GM21367 (cell line): ENCODE measurements at regions not wholly inside any gene's neighbourhood (a gene's known extent, or its start where the extent isn't known, plus 50 kb on each side); places are given as distances from the start of the nearest gene placed in this dataset.

ENCODE experiments used
- ATAC-seq: cut with Tn5 transposase; IDR thresholded peaks from one replicate; pipeline ENCODE4 v1.9.1; 2021; ENCODE audit not compliant: unreplicated experiment

DNA sequence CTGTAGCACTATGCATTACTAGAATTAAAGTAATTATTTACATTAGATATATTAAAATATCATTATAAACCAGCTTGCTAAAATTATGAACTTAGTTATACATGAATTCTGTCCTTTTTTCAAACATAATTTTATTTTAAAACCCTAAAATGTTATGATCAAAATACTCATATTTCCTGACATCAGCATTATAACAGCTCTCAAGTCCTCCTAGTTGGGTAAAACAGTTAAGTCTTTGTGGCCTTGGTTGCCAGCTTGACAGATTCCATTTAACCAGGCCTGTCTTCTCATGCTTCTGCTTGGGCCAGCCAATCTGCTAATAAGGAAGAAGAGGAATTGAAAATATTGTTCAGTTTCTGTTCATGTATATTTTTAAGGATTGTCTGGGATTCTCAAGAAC, 147.9 kb upstream of the SLC35B3 start:
- ATAC-seq: no peak

DNA sequence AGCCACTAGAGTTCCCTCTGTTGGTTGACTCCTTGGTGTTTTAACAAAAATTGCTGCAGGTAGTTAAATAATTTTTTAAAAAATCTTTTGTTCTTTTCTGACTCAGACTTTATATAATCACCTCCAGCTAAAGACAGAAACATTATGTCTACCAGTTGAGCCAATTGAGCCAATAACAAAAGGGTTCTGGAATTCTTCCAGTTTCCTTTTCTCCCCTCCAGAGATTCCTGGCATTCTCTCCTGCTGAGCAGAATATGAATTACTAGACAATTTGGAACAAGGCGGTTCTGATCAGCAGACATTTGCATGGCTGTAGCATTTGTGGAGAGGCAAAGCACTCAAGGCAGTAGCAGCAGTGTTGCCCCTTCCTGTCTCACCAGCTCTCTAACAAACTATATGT, 144.0 kb upstream of the SLC35B3 start:
- no peak for ATAC-seq

DNA sequence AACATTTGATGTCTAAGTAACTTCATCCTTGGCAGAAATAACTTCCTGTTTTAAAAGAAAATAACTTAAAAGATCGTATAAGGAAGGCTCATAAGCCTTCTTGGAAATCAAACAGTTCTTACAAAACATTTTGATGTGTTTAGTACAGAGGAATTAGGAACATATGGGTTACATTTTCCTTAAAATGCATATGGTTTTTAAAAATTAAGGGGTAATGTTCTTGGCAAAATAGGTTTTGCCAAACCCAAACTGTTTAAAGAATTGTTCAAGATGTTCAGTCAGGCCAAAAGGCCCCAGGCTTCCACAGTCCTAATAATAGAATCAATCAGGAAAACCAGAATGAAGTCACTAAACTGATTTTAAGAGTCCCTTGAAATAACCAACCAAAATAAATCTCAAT, 142.7 kb upstream of the SLC35B3 start:
- no peak for ATAC-seq

DNA sequence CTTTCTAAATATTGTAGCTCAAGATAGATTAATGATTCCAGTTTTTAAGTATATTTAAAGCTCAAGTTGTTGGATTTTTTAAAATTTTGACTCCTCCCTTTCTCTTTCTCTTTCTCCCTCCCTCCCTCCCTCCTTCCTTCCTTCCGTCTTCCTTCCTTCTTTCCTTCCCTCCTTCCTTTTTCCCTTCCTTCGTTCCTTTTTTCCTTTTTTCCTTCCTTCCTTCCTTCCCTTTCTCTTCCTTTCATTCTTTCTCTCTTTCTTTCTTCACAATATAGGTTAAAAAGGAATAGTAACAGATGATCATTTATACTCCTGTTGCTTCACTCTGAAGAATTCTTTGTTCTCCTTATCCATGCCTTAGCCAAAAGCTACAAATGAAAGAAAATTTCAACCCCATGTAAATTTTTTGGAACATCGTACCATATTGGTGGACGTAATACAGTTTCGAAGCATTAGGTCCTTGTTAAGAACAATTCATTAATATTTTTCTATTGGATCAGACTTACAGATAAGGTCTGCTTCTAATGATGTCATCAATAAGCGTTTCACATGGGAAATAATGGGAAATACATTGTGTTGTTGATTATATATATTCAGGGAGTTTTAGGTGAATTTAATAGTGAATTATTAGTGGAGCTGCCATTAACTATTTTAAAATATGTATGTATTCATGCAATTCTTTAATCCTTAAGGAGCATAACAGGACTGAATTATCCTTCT, 139.6 kb upstream of the SLC35B3 start:
- no peak for ATAC-seq

DNA sequence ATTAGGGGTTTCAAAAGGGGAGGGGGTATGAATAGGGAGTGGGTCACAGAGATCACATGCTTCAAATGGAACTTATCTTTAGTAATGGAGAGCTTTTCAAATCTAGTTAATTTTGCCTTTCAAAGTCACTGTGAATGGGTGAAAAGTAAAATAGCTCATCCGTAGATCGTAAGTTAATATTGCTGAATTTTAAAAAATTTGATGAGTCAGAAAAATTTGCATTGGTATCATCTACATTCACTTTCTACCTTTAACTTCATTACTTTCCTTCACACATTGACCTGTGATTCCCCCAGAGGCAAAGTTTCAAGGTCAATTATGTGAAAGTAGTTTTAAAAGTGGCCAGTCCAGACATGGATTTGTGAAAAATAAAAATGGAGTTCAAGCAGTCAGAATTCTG, 139.0 kb upstream of the SLC35B3 start:
- no peak for ATAC-seq

DNA sequence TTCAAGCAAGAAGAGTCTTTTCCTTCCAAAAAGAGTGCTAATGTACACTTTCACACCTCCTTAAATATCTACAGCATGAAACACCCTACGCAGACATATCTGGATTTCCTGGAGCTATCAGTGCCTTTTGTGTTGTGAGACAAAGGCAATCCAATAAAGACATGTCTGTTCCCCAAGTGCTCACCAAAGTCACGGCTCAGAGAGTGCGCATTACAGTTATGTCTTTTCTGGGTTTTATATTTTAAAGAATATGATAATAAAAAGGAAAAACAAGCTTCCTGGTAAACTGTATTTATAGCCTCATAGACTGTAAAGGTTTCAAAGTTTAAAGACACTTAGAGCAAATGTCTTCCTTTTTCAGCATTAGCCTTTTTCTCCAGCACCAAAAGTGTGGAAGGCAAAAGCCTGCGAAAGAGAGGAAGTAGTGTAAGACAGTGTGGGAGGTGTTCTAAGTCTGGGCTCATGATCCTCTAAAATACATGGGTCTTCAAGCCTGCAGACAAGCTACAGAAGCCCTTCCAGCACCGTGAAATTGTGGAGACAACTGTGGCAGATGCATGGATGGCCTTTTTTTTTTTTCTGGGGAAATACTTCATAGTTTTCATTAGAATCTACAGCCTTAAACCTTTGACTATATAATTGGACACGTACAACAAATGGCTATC, 135.0 kb upstream of the SLC35B3 start:
- ATAC-seq: no peak

DNA sequence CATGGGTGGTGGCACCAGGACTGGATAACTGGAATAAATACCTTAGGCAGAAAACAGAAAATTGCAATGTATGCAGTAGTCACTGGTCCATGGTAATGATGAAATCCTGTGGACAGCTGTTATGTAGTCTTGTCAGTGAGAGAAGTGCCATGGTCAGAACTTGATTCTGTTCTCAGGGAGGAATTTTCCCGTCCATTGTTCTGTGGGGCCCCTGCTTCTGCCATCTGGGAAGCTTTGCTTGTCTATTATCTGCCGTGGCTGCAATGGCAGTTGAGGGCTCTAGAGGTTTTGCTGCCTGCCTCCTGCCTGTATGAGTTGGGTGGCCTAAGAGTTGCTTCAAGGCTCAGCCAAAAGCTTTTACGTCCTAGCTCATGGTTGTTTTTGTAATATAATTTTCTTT, 126.8 kb upstream of the SLC35B3 start:
- ATAC-seq: no peak

DNA sequence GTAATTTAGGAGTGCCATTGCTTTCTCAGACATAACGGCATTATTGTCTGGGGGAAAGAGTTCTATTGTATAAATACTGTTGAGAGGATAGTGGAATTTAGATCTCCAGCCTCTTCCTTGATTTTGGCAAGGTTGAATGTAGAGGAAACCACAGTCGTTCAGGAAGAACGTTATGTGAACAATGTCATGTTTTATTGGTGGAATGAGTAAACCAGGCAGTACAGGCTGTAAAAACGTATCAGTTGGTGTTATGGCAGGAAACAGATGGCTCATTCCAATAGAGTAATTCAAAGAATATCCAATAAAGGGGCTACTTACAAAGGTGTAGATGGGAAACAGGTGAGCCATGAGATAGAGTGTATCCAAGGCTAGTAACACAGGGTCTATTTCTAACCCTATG, 123.6 kb upstream of the SLC35B3 start:
- no peak for ATAC-seq

DNA sequence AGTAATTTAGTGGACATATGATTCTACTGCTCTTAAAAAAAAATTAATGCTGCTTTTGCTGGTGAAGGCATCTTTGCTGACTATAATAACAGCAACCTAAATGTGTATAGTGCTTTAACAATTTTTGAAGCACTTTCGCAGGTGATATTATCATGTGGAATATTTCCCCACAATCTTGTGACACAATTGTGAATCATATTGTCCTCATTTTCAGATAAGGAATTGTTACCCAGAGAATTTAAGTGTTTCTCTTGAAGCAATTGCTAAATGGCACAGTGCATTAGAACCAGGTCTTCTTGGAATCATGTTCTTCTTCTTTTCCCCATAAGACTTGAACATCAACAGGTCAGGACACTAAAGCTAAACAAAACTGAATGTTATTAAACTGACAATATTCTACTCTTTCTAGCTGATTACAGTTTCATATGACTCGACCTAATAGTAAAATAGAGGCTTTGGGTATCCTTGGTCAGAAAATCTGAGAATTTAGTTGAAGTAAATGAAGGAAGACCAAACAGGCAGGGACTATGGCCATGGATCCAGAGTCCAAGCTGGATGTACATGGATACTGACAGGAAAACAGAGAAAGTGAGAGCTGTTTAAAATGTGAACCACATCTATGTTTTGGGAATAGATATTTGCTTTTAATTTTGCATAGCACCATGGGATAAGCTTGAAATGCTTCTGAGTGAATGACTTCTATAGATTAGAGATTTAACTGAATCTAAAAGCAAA, 121.8 kb upstream of the SLC35B3 start:
- no peak for ATAC-seq

DNA sequence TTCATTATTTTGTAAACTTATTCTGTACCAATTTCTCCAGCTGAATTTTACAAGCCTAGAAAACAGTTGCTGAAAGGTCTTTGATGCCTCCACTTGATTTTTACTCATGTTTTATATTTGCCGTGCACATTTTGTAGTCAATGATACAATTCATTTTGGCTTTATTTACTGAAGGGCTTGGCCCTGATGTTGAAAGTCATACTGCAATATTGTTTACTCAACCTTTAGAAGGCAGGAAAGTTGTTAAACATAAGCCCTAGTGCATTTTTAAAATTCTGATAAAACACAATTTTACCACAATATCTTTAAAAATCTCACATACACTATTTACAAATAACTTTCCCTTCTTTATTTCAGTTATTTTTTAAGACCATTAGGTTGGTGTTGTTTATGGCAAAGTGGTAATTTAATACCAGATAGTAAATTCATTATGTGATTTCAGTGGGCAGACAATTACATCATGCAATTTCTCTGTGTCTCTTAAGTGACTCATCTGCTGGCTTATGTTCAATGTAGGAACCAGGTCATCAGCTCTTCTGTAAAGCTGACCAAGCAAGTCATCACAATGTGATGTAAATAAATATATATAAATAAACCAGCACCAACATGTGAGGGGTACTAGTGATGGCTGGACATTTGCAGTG, 121.1 kb upstream of the SLC35B3 start:
- ATAC-seq: no peak

DNA sequence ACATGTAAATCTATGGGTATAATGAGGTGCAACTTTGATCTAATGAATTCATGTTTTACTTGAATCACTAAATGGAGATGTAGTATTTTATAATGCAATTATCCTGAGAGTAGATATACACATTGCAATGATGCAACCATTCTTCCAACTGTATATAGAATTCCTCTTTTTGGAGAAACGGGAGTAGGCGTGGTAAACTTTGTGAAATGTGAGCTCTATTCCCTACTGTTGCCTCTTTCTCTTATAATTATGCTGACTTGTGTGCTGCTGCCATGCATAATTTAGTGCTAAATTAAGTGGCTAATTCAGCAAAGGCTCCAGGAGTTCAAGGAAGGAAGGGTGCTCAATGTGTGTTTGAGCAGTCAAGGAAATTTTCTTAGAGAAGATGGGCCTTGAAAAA, 116.6 kb upstream of the SLC35B3 start:
- ATAC-seq: no peak

DNA sequence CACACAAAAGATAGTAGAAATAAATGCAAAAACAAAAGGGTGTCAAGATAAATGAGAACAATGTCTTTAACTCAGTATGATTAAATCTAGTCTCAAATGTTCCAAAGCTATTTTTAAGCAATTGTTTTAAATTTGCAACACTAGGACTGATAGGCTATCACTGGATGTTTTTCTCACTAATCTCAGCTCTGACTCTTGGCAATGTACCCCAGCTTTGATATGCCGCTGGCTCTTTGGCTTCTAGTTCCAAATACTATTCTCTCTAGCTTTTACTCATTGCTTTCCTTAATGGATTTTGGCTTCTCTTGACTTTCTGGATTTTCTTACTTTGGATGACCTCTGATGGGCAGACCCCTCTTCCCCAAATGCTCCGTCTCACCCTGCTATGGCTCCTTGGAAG, 116.0 kb upstream of the SLC35B3 start:
- no peak for ATAC-seq

DNA sequence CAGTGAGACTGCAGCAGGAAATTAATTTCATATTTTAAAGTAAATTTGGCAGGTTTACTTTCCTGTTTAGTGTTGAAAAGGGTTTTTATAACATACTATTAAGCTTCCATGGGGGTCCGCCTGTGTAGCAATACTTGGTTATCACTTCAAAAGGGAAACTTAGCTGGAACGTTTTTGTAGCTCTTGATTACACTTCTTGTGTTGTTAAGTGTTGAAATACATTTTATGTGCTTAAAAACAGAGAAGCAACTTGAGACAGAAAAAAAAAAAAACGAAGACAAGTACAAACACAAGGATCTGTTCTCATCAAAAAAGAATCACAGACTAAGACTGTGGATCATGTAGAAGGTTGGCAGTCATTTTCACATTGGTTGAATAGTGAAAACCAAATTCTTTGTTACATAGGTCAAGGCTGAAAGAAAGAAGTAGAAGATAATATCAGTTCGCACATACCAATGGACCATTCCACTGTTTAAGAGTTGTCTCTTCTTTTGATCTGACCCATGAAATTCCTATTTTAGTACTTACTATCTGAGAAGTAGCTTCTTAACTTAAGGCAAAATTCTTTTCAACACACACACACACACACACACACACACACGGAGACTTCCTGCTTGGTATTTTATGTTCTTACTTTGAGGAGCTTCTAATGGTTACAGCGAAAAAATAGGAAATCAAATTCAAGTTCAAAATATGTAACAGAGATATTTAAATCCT, 113.9 kb upstream of the SLC35B3 start:
- ATAC-seq: no peak

DNA sequence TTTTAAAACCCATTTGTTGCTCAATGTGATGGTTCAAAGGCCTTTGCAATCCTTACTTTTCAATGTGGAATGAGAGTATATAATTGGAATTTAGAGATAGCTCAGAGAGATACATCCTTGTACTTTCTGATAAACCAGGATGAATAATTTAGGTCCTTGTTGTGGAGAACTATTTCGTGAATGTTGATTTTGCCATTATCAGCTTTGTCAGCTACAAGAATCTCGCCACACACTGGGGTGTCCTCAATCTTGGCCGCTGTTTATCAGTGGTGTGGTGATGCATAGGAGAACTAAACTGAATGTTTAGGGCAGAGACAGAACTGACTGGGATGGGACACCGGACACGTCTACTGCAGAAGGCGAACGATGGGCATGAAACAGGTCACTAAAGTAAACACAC, 111.2 kb upstream of the SLC35B3 start:
- ATAC-seq: no peak

DNA sequence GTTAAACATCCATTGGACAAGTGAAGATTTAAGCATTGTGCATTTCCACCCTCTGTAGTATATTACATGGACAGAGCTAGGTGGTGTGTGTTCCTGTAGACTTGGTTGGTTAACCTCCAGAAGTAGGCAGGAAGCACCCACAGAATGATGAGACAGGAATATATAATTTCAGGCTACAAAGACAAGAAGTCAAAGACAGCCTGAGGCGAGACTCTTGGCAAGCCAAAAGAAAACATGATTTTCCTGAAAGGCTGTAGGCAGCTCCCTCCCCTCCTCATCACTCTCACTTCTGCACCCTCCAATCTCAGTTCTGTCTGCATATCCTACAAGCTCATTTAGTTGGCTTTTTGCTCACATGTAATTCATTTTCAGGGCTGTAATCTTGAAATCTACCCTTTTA, 110.0 kb upstream of the SLC35B3 start:
- no peak for ATAC-seq

DNA sequence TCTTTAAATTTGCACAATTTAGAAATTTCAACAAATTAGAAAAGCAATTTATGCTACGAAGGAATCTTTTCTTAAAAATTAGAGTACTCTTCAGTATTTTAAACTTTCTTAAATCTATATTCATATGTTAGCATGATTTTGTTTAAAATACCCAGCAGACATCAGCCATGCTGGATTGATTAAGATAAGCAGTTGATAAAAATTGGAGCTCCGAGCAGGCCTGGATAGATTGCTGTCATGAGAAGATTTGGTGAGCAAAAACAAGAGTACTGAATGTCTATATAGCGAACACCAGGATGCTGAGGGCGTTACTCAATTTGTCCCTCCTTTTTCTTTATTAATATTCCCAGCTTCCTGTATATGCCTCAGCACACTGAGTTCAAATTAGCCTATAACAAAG, 108.4 kb upstream of the SLC35B3 start:
- no peak for ATAC-seq

DNA sequence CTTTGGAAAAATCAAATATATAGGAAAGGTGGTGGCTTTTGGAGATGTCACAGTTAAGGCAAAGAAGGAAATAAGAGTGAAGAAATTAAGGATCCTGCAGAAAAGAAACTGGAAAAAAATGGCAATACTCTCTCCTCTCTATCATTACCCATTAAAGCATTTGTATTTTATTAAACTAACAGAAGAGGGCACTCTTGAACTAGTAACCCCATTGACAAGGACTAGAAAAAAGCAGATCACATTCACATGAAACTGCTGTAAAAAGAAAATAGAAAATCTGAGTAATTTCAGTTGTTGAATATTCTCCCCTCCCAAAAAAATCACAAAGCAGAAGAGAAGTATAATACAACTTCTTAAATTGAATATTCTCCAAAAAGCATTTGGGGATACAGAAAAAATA, 104.1 kb upstream of the SLC35B3 start:
- ATAC-seq: peak; percentile 70

DNA sequence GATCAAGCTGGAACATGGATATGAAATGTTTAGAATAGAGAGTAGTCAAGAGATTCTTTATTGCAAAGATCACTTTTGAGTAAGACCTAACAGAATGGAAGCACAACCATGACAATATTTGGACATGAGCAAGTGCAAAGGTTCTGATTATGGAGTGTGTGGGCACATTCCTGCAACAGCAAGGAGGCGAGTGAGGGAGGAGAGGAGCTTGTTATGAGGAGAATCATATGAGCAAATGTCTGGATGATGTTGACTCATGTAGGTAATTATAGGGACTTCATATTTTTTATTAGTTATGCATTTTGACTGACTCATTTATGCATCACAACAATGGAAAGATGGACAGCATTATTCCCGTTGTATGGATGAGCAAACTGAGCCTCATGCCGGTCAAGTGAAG, 100.8 kb upstream of the SLC35B3 start:
- no peak for ATAC-seq

DNA sequence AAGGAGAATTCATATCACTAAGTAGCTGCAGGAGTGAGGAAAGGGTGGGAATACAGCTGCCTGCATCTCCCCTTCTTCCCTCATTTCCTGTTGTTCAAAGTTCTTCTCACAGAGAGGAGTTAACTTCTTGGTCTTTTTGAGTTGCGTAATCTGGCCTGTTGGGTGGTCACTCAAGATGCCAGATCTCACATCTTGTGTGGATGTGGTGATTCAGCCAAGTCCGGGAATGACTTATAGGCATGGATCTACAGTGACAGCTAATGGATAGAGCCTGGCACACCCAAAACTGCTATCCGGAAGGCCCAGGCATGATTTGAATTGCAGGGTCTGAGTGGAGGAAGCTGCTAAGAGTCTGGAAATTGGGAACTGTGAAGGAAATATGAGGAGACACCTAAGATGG, 100.2 kb upstream of the SLC35B3 start:
- no peak for ATAC-seq

DNA sequence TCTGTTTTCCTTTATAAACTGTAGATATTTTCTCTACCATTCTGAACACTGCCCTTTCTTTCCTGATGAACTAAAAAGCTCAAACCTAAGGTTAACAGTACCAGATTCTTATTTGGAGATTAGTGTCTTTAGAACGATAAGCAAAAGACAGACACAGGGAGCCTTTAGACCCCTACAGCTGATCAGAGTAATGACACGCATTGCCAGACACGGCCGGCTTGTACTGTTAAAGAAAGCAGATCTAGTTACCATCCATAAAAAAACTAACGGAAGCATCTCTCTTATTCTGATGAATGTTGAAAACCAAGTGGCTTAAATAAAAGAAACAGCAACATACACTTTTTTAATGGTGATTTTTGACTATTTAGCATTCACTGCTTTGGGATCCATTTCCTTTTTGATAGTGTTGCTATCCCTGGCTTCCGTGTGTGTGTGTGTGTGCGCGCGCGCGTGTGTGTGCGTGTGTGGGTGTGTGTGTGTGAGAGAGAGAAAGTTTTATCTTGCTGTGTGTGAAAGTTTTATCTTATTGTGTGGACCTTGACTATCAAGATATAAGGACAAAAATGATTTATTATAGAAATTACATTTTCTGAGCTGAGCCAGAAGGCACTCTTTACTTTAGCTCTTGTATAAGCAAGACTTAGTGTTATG, 95.6 kb upstream of the SLC35B3 start:
- no peak for ATAC-seq

DNA sequence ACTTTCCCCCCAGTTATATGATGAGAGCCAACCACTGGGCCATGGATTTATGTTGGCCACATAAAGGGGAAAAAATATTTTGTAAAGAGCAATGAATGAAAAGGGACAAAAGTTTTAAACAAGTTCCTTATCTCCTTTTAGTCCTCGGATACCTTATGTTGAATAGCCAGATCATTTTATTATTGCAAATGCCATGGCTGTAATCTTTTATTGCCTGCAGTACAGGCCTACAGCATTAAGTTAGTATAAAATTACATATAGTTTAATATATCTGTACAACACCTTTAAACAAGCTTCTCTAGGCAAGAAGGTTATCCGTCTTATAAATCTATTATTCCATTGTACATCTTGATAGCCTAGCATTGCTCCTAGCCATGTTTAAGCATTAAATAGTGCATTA, 93.9 kb upstream of the SLC35B3 start:
- no peak for ATAC-seq
